Astrocyte of the cerebellum (primary cell): ENCODE measurements at regions not wholly inside any gene's neighbourhood (a gene's known extent, or its start where the extent isn't known, plus 50 kb on each side); places are given as distances from the start of the nearest gene placed in this dataset.

Experiments used
- DNase-seq: peaks from one replicate; pipeline ENCODE4 v3.0.0-alpha.2; 2011; ENCODE audit warnings: low read depth
- H3K4me3 ChIP-seq: 2 replicates; pipeline ENCODE4 v1.5.1; 2011; ENCODE audit warnings: mild to moderate bottlenecking, low read depth, low read length, moderate library complexity
- in situ Hi-C: cut with HindIII; loops from 2 replicates; pipeline ENCODE4 v1.10.0; 2017; ENCODE audit warnings: low sequenced_read_pairs
- TF ChIP-seq, protein P1 (sequence below): IDR thresholded peaks from 2 replicates; pipeline ENCODE4 v1.5.1; 2012; ENCODE audit warnings: low read length, low read depth, moderate library complexity, mild to moderate bottlenecking; ENCODE audit errors: missing control alignments

DNA sequence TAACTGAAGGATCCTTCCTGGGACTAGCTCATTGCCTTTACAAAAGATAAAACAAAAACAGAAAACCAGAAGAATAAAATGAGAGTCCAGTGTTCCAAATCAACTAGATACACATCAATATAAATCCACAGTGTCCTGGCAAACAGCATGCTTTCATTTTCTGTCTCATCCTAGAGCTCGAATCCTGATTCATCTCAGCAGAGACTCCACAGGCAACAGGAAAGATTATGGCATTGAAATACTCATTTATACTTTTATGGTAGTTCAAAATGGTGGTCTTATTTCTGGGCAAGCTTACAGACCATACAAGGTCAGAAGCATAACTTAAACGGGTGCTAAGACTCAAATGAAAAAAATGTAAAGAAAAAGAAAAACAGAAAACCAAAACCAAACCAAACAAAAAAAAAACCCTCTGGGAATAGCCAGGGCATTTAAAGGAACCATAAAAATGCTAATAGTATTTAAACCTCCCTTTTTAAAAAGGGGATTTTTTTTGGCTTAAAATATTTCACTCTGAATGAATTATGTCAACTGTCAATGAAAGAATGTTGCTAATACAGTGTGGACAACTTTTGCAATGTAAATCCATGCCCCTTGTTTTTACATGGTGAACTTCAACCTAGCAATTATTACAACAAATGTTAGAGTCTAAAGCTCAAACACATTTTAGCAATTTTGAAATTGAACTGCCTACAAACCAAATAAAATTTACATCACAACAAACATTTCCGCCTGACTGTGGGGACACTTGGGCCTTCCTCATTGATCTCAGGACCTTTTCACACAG, 57.9 kb downstream of the GPR101 start:
- no peak for DNase-seq
- no peak overlapping the region for H3K4me3 ChIP-seq
- in situ Hi-C loops, result no loop called here
- TF ChIP-seq, protein P1, sequence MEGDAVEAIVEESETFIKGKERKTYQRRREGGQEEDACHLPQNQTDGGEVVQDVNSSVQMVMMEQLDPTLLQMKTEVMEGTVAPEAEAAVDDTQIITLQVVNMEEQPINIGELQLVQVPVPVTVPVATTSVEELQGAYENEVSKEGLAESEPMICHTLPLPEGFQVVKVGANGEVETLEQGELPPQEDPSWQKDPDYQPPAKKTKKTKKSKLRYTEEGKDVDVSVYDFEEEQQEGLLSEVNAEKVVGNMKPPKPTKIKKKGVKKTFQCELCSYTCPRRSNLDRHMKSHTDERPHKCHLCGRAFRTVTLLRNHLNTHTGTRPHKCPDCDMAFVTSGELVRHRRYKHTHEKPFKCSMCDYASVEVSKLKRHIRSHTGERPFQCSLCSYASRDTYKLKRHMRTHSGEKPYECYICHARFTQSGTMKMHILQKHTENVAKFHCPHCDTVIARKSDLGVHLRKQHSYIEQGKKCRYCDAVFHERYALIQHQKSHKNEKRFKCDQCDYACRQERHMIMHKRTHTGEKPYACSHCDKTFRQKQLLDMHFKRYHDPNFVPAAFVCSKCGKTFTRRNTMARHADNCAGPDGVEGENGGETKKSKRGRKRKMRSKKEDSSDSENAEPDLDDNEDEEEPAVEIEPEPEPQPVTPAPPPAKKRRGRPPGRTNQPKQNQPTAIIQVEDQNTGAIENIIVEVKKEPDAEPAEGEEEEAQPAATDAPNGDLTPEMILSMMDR, result no peak

DNA sequence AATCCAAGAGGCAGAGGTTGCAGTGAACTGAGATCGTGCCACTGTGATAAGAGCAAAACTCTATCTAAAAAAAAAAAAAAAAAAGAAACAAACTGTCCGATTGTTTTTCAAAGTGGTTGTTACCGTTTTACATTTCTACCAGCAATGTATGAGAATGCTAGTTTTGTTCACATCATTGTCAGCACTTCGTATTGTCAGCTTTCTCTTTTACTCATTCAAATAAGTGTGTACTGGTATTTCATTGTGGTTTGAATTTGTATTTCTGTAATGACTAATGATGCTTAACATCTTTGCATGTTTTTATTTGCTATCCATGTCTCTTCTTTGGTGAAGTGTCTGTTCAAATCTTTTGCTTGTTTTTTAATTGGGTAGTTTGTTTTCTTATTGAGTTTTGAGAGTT, 65.8 kb downstream of the GPR101 start:
- TF ChIP-seq, protein P1, result no peak
- in situ Hi-C loops, result no loop called here
- H3K4me3 ChIP-seq, result no peak overlapping the region
- DNase-seq, result no peak

DNA sequence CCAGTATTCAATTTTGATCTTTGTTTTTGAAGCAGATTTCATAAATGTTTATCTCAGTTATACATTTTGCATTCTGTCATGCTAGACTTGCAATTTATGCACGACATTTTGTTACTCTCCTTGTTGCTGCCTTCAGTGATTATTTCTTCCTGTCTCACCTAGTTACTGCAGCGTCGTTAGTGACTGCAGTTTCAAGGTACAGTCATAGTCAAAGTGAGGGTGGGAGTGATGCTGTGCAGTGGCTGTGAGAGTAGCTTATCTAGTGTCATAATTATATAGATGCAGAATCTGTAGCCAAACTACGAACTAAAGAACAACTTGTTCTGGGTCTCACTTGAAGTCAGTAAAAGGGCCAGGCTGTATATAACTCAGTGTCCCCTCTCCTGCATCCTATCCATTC, 69.8 kb downstream of the GPR101 start:
- H3K4me3 ChIP-seq, result no peak overlapping the region
- in situ Hi-C loops, result no loop called here
- no peak for DNase-seq
- TF ChIP-seq, protein P1, result no peak

DNA sequence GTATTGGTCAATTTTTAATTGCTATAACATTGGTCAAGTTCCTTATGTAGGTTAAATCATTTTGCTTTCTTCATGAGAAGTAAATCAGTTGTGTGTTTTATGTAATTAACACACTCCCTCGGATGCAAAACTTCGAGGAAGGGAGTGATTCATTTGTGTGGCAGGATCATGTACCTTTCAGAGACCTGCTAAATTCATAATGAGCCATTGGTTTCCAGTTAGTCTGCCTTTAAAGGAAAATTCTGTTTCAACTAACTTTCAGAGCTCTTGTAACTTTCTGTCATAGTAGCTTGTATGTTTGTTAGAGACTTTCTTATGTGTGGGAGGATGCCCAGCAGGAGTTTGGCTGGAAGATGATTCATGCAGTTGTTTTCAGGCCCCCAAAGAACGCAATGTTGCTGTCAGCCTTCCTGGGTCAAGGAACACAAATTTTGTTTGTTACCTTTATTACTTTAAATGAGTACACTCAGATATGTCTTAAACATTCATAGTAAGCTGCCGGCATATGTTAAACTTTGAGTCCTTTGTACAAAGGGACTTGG, 72.1 kb downstream of the GPR101 start:
- H3K4me3 ChIP-seq, result no peak overlapping the region
- in situ Hi-C loops, result no loop called here
- TF ChIP-seq, protein P1, result no peak
- DNase-seq, result peak; percentile 4

DNA sequence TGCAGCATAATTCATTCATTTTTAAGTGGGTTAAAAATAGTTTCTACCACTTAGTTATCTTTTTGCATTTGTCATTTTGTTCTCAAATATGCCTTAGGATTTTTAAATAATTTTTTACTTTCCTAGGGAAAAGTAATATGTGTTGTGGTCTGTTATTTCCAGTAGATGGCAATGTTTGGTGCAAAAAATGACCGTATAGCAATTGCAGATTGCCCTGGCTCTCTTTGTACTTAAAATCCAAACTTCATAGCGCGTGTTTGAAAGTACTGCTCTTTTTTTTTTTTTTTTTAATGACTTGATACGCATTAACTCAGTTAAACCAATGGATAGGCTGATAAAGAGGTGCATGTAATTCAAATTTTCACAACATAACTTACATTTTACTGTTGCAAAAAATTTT, 74.4 kb upstream of the RBMX start:
- in situ Hi-C loops, result no loop called here
- H3K4me3 ChIP-seq, result no peak overlapping the region
- peak; percentile 26 for DNase-seq
- TF ChIP-seq, protein P1, result peak; percentile 34

DNA sequence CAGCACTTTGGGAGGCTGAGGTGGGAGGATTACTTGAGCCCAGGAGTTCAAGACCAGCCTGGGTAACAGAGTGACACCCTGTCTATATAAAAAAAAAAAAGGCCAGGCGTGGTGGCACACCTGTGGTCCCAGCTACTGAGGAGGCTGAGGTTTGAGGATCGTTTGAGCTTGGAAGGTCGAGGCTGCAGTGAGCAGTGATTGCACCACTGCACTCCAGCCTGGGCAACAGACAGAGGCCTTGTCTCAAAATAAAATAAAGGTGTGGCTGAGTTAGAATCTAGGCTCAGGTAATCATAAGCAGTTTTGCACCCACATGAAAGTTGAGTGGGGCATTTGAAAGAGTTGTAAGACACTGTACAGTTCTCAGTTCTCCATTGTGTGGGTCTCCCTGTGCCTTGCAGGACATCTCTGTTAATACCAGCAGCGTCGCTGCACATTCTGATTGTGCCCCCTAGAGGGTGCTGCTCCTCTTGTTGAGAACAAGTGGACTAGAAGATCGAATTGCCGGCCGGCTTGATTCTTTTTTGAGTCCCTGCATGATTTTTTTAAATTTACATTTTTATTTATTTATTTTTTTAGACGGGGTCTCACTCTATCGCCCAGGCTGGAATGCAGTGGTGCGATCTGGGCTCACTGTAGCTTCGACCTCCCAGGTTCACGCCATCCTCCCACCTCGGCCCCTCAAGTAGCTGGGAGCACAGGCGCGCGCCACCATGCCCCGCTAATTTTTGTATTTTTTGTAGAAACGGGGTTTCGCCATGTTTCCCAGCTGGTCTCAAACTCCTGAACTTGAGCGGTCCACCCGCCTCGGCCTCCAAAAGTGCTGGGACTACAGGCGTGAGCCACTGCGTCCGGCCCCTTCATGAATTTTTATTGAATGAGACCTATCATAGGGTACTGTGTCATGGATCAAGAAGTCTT, 73.6 kb upstream of the RBMX start:
- TF ChIP-seq, protein P1, result peak; percentile 67
- H3K4me3 ChIP-seq, result no peak overlapping the region
- peak; percentile 55 for DNase-seq
- in situ Hi-C loops, result no loop called here
